ENCODE measurements at regions not wholly inside any gene's neighbourhood (a gene's known extent, or its start where the extent isn't known, plus 50 kb on each side); places are given as distances from the start of the nearest gene placed in this dataset.
"Not testable (repeated sequence)": the region's sequence is repeated elsewhere in the genome, so short reads cannot be mapped to it uniquely, and the experiment has no call there.

DNA sequence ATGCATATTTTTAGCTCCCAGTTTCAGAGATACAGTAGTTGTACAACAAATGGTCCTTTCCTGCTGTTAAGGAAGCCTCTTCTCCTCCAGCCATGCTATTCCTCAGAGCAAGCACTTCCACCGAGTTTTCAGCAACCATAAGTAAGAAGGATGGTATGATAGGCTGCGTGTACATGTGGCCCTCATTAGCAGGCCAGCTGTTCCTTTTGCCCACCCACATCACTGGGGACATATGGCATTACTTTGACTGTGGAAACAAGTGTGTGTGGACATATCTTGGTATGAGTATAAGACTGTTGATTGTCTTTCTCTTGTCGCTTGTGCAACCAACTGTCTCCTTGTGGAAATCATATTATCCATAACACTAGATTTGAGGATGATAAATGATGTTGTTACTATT is 129.4 kb upstream of the ZNF717 start:
- not testable (repeated sequence) for TF ChIP-seq SMC3 (conservative IDR thresholded peaks at IDR 0.05; ENCODE audit: insufficient read depth, low read depth, low read length); KDM1A (IDR thresholded peaks at IDR 0.05); CTCF (IDR thresholded peaks at IDR 0.05 in 2 of 3, conservative IDR thresholded peaks at IDR 0.05 in 1 of 3; ENCODE audit: insufficient read depth in 2 of 3, low read depth in 1 of 3, low read length in 3 of 3); KDM5B (IDR thresholded peaks at IDR 0.05; ENCODE audit: insufficient replicate concordance, low read depth, low read length); ZFX (CRISPR knock-in tag; IDR thresholded peaks at IDR 0.05); ZNF24 (IDR thresholded peaks at IDR 0.05); SRSF3 (IDR thresholded peaks at IDR 0.05; ENCODE audit: insufficient read depth, low read length); RFX1 (IDR thresholded peaks at IDR 0.05); SNAPC5 (CRISPR knock-in tag; IDR thresholded peaks at IDR 0.05); RAD21 (CRISPR knock-in tag; conservative IDR thresholded peaks at IDR 0.05 in 1 of 2, IDR thresholded peaks at IDR 0.05 in 1 of 2); GTF2A2 (tag; IDR thresholded peaks at IDR 0.05); HES1 (IDR thresholded peaks at IDR 0.05; ENCODE audit: low read depth)
- TF ChIP-seq, protein P1, sequence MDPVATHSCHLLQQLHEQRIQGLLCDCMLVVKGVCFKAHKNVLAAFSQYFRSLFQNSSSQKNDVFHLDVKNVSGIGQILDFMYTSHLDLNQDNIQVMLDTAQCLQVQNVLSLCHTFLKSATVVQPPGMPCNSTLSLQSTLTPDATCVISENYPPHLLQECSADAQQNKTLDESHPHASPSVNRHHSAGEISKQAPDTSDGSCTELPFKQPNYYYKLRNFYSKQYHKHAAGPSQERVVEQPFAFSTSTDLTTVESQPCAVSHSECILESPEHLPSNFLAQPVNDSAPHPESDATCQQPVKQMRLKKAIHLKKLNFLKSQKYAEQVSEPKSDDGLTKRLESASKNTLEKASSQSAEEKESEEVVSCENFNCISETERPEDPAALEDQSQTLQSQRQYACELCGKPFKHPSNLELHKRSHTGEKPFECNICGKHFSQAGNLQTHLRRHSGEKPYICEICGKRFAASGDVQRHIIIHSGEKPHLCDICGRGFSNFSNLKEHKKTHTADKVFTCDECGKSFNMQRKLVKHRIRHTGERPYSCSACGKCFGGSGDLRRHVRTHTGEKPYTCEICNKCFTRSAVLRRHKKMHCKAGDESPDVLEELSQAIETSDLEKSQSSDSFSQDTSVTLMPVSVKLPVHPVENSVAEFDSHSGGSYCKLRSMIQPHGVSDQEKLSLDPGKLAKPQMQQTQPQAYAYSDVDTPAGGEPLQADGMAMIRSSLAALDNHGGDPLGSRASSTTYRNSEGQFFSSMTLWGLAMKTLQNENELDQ (CRISPR knock-in tag; IDR thresholded peaks at IDR 0.05; ENCODE audit: borderline replicate concordance): not testable (repeated sequence)

Data from K562 (cell line).